HG03103 (cell line): ENCODE measurements at regions not wholly inside any gene's neighbourhood (a gene's known extent, or its start where the extent isn't known, plus 50 kb on each side); places are given as distances from the start of the nearest gene placed in this dataset.

Source experiments
- ATAC-seq: cut with Tn5 transposase; IDR thresholded peaks from one replicate; pipeline ENCODE4 v1.9.1; 2021; ENCODE audit warnings: low read depth; ENCODE audit not compliant: unreplicated experiment

DNA sequence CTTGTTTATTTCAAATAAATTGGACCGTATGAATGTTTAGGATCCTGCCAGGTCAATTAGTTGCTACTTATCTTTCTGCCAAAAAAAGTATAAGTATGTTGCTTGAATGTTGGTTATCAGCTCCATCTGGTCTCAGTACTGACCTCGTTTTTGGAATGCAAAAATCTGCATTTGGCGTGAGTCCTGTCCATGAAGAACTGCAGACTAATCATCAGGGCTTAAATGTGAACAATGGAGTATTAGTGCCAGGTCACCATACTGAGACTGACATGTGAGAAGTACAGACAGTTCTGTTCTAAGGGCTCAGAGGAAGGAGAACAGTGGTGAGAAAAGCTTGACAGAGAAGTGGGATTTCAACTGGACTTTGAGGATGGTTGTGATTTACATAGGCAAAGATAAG is 393.1 kb upstream of the SLC14A2 start:
- ATAC-seq = no peak

DNA sequence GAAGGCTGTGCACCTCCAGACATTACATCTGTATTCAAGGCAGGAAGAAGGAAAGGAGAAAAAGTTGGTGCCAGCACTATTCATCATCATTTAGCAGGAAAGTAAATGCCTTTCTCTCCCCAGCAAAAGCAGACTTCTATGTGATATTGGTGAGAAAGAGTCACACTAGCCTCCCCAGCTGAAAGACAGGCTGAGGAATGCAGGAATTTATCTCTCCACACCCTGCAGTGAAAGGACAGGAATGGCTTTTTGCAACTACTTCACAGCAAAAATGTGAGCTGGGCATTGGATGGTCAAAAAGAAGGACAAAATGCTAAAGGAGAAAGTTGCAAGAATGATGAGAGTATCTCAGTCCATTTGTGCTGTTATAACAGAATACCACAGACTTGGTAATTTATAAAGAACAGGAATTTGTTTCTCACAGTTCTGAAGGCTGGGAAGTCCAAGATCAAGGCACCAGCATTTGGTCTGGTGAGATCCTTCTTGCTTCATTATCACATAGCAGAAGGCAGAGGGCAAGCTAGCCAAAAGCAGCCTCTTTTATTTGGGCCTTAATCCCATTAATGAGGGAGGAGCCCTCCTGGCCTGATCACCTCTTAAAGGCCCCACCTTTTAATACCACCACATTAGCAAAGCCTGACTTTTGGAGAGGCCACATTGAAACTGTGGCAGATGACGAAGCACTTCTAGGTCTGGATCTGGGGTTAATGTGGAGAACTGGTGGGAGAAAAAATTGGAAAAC is 388.1 kb upstream of the SLC14A2 start:
- no peak for ATAC-seq

DNA sequence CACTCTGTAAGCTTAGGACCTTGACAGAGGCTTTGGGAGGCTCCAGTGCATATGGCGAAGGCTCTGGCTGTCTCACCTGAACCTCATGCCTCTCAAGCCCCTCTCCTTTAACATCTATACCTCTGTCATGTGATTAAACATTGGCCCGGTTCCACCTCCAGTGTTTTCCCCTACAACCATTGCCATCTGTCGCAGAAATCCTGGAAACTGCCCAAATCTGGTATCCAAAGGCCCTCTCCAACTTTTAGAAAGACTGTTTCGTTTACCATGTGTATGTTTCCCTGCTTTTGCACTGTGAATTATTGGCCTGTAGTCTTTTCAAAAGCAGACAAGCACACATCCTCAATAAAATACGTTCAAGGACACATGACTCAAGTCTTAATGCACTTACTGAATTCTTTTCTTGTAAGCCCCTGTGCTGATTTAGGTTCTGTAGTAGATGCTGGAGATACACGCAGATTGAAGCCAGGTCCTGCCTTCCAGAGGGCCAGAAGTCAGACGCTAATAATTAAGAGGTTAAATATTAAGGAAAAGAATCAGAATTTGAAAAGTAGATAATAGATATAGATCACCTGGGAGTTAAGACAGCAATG is 386.4 kb upstream of the SLC14A2 start:
- ATAC-seq = no peak

DNA sequence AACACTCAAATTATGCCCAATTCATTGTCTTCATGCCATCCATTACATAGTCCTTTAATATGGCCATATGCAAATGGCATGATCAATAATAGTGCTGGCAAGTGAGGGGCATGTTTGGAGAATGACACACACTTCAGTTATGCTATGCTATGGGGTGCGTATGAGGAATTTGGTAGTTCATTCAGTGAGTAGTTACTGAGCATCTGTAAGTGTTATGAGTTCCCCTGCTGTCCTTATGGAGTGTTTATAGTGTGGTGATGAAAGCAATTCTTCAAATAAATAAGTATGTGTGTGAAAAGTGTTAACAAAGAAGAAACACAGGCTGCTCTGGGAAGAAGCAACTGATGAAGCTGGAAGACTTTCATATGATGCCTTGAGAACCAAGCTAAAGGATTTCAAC is 383.7 kb upstream of the SLC14A2 start:
- no peak for ATAC-seq

DNA sequence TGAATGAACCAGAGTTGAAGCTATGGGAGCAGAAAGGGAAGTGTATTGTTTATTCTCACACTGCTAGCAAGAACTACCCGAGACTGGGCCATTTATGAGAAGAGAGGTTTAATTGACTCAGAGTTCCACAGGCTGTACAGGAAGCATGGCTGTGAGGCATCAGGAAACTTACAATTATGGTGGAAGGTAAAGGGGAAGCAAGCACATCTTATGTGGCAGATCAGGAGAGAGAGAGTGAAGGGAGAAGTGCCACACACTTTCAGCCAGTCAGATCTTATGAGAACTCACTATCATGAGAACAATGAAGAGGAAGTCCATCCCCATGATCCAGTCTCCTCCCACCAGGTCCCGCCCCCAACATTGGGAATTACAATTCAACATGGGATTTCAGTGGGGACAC is 383.2 kb upstream of the SLC14A2 start:
- ATAC-seq = no peak

DNA sequence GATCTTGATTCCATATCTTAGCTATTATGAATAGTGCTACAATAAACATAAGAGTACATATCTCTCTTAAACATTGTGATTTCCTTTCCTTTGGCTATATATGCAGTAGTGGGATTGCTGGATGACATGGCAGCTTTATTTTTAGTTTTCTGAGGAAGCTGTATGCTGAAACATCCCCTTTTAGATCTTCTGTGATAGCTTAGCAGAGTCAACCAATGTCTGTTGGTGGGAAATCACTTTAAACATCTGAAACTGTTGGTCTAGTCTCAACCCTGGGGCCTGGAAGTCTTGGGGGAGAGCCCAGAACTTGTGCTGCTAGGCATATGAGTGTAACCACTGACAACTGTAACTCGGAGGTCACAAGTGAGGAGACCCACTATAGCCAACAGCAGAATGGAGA is 378.6 kb upstream of the SLC14A2 start:
- ATAC-seq = no peak

DNA sequence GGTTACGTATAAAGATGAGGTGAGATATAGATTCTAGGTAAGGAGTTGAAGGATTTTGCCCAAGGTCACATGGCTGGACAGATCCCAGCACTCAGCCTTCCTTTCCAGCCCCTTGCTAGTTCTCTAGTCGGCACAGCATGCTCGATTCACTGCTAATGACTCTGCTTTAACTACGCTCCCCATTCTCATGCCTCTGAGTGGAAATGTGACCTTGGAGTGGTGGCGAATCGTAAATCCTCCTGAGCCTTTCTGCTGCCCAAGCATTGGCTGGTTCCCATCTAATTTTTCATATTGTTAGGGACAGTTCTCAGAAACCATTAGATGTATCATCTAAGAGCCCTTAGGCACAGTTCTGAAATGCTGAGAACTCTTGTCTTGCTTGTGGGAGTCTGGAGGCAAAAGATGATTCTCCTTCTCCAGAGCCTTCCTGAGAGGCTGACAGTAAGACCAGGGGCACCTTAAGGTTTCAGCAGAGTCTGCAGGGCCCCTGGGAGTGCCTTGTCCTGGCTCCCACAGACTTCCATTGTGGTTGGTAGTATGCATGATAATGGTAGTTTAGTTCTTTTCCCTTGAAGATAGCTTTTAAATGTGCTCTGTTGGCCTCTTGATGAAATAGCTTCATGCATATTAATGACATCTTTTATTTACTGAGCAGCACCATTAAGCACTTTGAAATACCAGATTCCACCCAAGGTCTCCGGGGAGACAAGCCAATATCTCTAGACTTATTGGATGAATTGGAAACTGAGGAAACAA is 377.8 kb upstream of the SLC14A2 start:
- no peak for ATAC-seq

DNA sequence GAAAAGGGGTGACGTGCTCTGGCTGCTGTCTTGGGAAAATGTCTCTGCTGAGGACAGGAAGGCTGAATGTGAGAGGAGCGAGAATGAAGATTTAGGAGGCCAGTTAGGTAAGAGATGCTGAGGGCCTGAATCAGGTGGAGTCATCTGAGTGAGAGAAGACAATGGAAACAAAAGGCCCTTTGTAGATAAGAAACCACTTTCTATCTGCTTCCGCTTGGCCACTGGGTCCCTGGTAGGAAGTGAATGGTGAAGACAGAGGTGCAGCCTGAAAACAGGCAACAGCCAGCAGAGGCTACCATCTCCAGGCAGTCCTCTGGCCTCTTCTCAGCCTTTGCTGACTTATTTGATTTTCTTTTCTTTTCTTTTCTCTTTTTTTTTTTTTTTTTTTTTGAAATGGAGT is 374.0 kb upstream of the SLC14A2 start:
- ATAC-seq = no peak

DNA sequence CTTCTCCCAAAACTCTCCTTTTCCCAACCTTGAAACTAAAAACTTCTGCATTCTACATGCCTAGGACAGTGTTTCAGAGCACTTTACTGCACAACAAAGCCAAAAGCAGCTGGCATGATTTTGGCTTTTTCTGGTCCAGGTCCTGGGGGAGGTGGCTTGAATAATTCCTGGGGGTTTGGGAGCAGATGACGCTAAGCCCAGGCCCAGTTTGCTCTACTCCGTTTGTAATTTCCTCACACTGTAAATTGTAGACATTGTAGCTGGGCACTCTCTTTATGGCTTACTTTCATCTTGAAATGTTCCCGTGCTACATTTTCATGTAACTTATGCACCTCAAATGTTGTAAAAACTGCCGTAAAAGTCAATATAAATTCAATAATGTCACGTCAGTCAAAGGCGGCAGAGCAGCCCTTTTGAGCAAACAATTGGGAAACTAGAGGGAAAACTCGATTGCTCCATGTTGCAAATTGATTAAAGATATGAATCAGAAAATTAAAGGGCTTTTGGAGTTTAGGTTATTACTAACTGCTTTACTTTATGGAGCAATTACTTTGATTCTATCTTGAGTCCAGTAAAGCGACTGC is 373.2 kb upstream of the SLC14A2 start:
- ATAC-seq = no peak

DNA sequence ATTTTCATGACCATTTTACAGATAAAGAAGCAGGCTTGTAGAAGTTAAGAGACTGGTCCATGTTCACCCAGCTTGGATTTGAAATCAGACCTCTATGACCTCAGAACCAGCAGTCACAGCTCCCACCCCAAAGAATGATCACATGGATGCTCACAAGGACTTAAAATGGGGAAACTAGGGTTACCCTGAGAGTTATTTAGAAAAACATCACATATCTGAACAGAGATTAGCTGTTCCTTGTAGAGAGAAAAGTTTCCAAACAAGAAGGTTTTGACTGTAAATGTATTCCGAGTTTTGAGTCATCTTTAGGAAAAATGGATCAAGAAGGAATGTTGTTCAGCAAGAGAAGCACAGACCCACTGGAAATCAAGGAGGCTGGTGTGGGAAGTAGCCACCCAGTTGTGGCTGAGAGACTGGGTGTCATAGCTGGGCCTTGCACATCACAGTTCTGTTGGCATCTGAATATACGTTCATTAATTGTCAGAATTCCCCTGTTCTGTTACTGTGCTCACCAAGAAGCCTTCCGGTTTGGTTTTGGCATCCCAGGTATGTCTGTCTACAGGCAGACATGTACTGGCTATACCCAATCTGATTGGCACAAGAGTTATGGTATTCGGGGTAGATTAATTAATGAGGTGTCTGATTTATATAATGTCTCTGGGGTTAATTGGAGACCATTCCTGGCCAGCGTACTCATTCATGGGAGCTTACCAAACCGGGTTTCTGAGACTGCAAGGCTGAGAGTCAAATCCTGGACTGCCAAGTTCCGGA is 371.8 kb upstream of the SLC14A2 start:
- no peak for ATAC-seq

DNA sequence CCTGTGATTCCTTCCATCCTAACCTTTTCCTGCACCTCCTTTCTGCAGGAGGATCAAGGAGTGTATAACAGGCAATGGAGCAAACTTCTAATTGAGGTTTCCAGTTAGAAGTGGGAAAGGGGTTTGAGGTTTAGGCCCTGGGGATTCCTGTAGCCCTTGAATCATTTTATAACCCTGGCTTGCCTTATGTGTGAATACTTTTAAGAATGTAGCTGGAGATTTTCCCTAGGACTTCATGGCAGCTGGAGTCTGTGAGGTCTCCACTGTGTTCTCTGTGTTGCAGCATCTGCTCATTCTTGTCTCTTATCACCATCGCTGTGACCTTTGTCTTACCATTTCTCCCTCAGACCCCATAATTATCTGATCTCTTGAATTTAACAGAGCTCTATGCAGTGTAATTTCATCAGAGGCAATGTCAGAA is 370.2 kb upstream of the SLC14A2 start:
- ATAC-seq = no peak

DNA sequence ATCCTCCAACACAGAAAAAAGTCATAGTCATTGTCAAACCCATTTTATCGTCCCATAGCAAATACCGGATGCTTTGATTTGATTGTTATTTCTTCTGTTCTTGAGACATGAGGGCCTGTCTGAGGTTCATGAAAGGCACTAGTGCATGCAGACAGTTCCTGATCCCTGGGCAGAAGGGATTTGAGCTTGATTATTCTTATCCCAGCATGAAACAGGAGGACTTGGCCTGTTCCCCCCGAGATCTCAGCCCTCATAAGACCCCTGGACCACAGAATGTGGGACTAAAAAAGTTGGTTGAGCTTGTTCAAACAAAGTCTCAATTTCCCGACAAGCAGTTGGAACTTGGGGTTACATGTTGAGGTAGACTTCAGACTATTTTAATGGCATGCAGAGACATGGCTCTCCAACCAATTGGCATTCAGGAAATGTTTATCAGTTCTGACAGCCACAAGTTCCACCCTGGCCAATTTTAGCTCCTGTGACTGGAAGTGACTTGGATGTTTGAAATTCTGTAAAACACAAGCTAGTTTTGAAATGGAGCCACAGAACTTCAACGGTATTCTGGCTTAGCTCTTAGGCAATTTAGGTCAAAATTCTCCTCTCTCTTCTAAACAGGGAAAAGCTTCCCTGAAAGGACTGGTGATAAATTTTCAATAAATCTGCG is 366.9 kb upstream of the SLC14A2 start:
- ATAC-seq = no peak

DNA sequence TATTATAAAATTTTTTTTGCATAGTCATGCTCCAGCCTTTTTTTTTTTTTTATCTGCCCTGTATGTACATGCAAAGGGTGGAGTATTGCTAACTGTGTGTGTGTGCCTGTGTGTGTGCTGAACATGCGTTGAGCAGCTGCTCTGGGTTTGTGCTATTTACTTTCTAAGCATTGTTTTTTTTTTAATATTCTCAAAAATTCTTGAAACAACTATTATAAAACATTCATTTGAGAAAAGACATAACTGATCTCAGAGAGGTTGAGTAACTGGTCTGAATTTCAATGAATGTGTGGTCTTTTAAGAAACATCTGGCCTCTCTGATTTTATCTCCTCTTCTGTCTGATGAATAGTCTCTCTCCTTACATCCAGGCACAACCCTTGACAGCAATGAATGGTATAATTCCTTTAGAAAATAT is 366.0 kb upstream of the SLC14A2 start:
- no peak for ATAC-seq

DNA sequence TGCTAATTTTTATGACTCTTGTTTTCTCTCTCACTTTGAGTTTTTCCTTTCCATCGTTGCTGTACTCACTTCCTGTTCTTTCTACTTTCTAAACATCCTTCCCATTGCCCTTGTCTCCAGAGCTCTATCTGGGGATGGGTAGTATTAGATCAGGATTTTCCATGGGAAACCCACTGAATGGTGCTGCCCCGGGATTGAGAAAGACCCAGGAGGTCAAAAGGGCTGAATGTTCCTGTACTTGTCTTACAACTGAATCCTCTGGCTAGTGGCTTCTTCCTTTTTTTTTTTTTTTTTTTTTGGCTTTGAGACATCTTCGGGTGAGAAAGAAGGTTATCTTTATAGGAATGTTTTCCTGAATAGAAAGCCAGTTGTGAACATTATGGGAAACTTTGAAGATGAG is 364.8 kb upstream of the SLC14A2 start:
- ATAC-seq = no peak

DNA sequence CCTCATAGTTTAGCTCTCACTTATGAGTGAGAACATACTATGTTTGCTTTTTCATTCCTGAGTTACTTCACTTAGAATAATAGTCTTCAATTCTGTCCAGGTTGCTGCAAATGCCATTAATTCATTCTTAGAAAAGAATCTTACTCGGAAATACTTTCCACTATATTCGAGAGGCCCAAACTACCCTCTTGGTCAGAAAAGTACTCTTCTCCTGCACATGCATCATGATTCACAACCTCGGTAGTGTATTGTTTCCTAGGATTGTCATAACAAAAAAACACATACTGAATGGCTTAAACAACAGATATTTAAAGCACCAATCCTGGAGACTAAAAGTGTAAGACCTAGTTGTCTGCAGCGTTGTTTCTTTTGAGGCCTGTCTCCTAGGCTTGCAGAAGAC is 364.0 kb upstream of the SLC14A2 start:
- no peak for ATAC-seq

DNA sequence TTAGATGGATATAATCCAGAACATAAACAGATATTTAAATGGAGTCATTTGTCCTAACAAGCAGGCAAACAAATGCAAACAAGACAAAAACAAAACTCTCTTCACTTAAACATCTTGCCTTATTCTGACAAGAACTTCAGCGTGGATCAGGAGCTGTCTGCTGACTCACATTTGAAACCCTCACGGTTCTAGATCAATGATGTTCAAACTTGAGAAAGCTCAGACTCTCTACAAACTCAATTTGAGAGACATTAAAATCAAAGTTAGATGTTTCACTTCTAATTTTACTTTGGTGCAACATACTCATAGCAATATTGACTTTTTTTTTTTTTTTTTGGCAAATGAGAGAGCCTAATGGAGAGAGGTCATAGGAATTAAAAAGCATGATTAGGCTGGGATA is 362.8 kb upstream of the SLC14A2 start:
- no peak for ATAC-seq

DNA sequence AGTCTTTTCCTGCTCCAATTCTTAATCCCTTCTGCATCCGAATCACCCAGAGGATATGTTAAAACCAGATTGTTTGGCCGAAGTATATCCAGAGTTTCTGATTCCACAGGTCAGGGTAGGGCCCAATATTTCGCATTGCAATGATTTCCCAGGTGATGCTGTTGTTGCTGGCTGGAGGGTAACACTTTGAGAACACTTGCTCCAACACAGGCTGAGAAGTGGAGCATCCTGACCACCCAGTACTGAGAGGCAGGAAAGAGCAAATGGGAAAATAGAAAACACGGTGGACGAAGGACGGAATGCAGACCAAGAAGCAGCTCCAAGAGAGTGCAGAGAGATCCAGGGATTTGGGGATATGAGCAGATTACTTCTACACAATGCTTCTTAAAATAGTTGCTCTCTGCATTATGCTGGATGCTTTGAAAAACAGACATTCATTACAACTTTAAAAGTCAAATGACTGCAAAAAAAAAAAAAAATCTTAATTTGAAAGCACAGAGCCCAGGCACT is 362.2 kb upstream of the SLC14A2 start:
- ATAC-seq = no peak

DNA sequence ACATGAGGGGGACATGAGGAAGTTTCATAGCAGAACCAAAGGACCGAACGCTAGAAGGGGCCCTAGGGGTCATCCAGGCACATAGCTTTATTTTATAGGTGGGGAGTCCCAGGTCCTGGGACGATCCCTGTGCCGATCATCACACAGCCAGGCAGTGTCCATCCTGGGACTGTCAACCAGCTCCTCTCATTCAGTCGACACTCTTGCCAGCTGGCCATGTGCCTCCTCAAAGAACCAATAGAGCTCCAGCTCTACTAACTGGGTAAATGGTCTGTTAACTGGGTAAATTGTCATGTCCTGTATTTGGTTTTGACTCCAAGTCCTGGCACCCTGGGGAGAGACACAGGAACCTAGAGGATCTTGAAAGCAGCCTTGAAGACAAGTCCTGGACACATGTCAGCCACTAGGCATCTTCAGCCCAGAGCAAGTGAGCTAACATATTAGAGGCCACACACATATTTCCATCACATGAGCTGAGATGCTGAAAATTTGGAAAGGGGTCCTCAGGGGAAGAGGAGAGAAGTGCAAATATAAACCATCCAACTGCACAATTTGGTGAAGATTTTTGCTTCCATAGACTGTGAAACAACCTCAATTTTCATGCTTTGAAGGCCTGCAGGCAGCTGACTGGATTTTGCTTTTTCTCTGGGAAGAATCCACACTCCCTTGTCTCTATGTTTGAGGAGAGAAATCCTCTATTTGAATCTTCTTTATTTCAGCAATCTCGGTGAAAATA is 361.1 kb upstream of the SLC14A2 start:
- ATAC-seq = no peak

DNA sequence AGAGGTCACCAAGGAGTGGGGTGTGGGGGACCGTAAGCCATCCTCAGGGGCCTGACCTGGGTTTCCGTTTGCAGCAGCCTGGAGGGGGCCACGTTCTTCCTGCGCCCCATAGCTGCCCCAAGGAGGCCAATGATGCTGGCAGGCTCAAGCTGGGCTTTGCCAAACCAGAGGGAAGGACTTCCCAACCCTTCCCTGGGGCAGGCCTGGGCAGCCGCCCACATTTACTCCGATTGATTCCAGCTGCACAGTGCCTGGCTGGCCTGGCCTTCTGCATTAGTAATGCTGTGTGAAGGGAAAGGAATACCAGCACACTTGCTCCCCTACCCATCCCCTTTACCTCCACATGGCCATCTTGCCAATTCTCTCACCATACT is 360.6 kb upstream of the SLC14A2 start:
- no peak for ATAC-seq
